Parathyroid adenoma (tissue), 2 donors: ENCODE measurements at regions not wholly inside any gene's neighbourhood (a gene's known extent, or its start where the extent isn't known, plus 50 kb on each side); places are given as distances from the start of the nearest gene placed in this dataset.
A peak's percentile ranks its signal among the peaks of the same experiment; 100 is the strongest.

ENCODE experiments used
- H2AFZ ChIP-seq: fragments of 300-600 bp; sonication (generic); one replicate; pipeline ENCODE4 v1.7.0; 2017; ENCODE audit warnings: antibody characterized with exemption, mild to moderate bottlenecking
- H3K27ac ChIP-seq: fragments of 300-600 bp; sonication (generic); one replicate; pipeline ENCODE4 v1.7.0; 2017
- H3K27me3 ChIP-seq: fragments of 300-600 bp; sonication (generic); one replicate; pipeline ENCODE4 v1.7.0; 2017; ENCODE audit warnings: low read length; ENCODE audit not compliant: control insufficient read depth, insufficient read depth
- H3K36me3 ChIP-seq: fragments of 300-600 bp; sonication (generic); one replicate; pipeline ENCODE4 v1.7.0; 2017; ENCODE audit warnings: low read length; ENCODE audit not compliant: control insufficient read depth, insufficient read depth
- H3K4me1 ChIP-seq: fragments of 300-600 bp; sonication (generic); one replicate; pipeline ENCODE4 v1.7.0; 2017; ENCODE audit warnings: control low read depth
- H3K4me2 ChIP-seq: fragments of 300-600 bp; sonication (generic); one replicate; pipeline ENCODE4 v1.7.0; 2017; ENCODE audit warnings: low read length
- H3K4me3 ChIP-seq: fragments of 300-600 bp; sonication (generic); one replicate; pipeline ENCODE4 v1.7.0; 2017; ENCODE audit warnings: low read depth, low read length
- H3K79me2 ChIP-seq: fragments of 300-600 bp; sonication (generic); one replicate; pipeline ENCODE4 v1.7.0; 2017; ENCODE audit warnings: control low read depth
- H3K9ac ChIP-seq: fragments of 300-600 bp; sonication (generic); one replicate; pipeline ENCODE4 v1.7.0; 2017; ENCODE audit warnings: mild to moderate bottlenecking
- H3K9me3 ChIP-seq: fragments of 300-600 bp; sonication (generic); one replicate; pipeline ENCODE4 v1.7.0; 2017; ENCODE audit warnings: low read length; ENCODE audit not compliant: control insufficient read depth
- TF ChIP-seq, protein P1 (sequence below): fragments of 300-600 bp; sonication (generic); IDR thresholded peaks from one replicate; pipeline ENCODE4 v1.7.0; 2017; ENCODE audit warnings: antibody characterized with exemption, mild to moderate bottlenecking
- donor health status: primary hyperparathyroidism.

GRCh38 chr10:6741541-6741941 lies 161.5 kb upstream of the PRKCQ start:
- peaks cover 7% of the 10 kb centered on the region for H3K4me1 ChIP-seq
- no peaks in the 10 kb centered on the region for H3K79me2 ChIP-seq
- no peak overlapping the region for H3K4me3 ChIP-seq
- H3K27ac ChIP-seq: no peak overlapping the region
- no peak overlapping the region for H3K4me2 ChIP-seq
- no peaks in the 10 kb centered on the region for H3K36me3 ChIP-seq
- no peaks in the 10 kb centered on the region for H3K9me3 ChIP-seq
- no peaks in the 10 kb centered on the region for H3K27me3 ChIP-seq
- no peak overlapping the region for H3K9ac ChIP-seq
- no peak overlapping the region for H2AFZ ChIP-seq
- TF ChIP-seq, protein P1, sequence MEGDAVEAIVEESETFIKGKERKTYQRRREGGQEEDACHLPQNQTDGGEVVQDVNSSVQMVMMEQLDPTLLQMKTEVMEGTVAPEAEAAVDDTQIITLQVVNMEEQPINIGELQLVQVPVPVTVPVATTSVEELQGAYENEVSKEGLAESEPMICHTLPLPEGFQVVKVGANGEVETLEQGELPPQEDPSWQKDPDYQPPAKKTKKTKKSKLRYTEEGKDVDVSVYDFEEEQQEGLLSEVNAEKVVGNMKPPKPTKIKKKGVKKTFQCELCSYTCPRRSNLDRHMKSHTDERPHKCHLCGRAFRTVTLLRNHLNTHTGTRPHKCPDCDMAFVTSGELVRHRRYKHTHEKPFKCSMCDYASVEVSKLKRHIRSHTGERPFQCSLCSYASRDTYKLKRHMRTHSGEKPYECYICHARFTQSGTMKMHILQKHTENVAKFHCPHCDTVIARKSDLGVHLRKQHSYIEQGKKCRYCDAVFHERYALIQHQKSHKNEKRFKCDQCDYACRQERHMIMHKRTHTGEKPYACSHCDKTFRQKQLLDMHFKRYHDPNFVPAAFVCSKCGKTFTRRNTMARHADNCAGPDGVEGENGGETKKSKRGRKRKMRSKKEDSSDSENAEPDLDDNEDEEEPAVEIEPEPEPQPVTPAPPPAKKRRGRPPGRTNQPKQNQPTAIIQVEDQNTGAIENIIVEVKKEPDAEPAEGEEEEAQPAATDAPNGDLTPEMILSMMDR: no peak

GRCh38 chr10:6739530-6740174 lies 159.6 kb upstream of the PRKCQ start:
- Histone ChIP-seq H3K27me3 (no peaks in the 10 kb centered on the region), H3K9me3 (no peaks in the 10 kb centered on the region), H3K4me1 (peaks cover 7% of the 10 kb centered on the region), H3K79me2 (no peaks in the 10 kb centered on the region), H3K36me3 (no peaks in the 10 kb centered on the region), H2AFZ (no peak overlapping the region), H3K4me3 (no peak overlapping the region), H3K27ac (no peak overlapping the region), H3K9ac (no peak overlapping the region), H3K4me2 (no peak overlapping the region)
- TF ChIP-seq, protein P1: no peak

DNA sequence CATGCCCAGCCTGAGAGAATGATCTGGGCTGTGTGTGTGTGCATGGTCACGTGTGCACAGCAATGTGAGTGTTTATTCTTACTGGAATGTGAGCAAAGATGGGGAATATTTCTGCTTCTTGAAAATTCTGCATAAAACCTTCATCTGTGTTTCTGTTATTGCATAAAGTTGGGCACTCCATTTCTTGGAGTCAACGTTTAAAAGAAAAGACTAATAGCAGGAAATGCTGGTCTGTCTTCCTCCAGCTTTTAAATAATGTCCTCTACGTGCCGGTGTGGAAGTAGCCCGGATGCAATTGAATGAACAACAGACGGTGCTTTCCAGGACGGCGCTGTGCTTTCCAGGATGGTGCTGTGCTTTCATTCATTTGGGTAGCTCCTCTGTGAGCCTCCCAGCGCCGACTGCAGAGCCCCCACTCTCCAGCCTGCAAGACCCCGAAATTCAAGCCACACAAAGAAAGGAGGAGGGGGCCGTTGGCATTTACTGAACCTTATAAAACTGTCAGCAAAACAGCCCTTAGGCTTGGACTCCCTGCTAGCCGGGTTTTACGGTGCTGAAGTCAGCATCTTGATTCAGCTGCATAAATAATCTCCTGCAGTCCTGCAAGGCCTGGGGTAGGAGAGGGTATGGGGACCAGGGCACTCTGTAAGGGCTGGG lies 158.2 kb upstream of the PRKCQ start:
- Histone ChIP-seq H3K4me1 (peaks cover 16% of the 10 kb centered on the region), H3K4me3 (no peak overlapping the region), H2AFZ (peak overlapping the region; percentile 75), H3K9me3 (no peaks in the 10 kb centered on the region), H3K9ac (no peak overlapping the region), H3K79me2 (no peaks in the 10 kb centered on the region), H3K27ac (no peak overlapping the region), H3K36me3 (no peaks in the 10 kb centered on the region), H3K27me3 (no peaks in the 10 kb centered on the region), H3K4me2 (peak overlapping the region; percentile 5)
- TF ChIP-seq, protein P1: no peak

GRCh38 chr10:6737758-6738111 lies 157.7 kb upstream of the PRKCQ start:
- H3K79me2 ChIP-seq: no peaks in the 10 kb centered on the region
- no peak overlapping the region for H3K9ac ChIP-seq
- H2AFZ ChIP-seq: no peak overlapping the region
- TF ChIP-seq, protein P1: no peak
- H3K4me2 ChIP-seq: no peak overlapping the region
- H3K9me3 ChIP-seq: no peaks in the 10 kb centered on the region
- H3K27ac ChIP-seq: no peak overlapping the region
- H3K4me3 ChIP-seq: no peak overlapping the region
- H3K4me1 ChIP-seq: peaks cover 16% of the 10 kb centered on the region
- no peaks in the 10 kb centered on the region for H3K36me3 ChIP-seq
- H3K27me3 ChIP-seq: no peaks in the 10 kb centered on the region
